ENCODE measurements at regions not wholly inside any gene's neighbourhood (a gene's known extent, or its start where the extent isn't known, plus 50 kb on each side); places are given as distances from the start of the nearest gene placed in this dataset.

GRCh38 chr11:38208951-38209350 is 1610.9 kb upstream of the RAG2 start:
- 44 to 47% (median 47%) methylated on average over 2 of the region's 2 CpGs for WGBS, 3 donors
- TF ChIP-seq POLR2A (IDR thresholded peaks at IDR 0.05), result no peak
- TF ChIP-seq CTCF (IDR thresholded peaks at IDR 0.05), result no peak
- TF ChIP-seq EP300 (IDR thresholded peaks at IDR 0.05), result no peak
- no peak overlapping the region for H3K4me3 ChIP-seq

GRCh38 chr11:38206663-38207062 is 1608.6 kb upstream of the RAG2 start:
- Histone ChIP-seq H3K27me3 (no peaks in the 10 kb centered on the region), H3K4me3 (no peak overlapping the region), H3K27ac (no peak overlapping the region), H3K36me3 (no peaks in the 10 kb centered on the region), H3K4me1 (ENCODE audit: insufficient read depth) (no peaks in the 10 kb centered on the region), H3K9me3 (no peaks in the 10 kb centered on the region)
- WGBS, 3 donors, result 77 to 84% (median 79%) methylated on average over 2 of the region's 2 CpGs
- DNase-seq, result no peak
- intact Hi-C loops (cut with DNase I), result no loop called here
- TF ChIP-seq CTCF (IDR thresholded peaks at IDR 0.05) (no peak), POLR2A (IDR thresholded peaks at IDR 0.05) (no peak), EP300 (IDR thresholded peaks at IDR 0.05) (no peak)

More at GRCh38 chr11:38208951-38209350, 1610.9 kb upstream of the RAG2 start:
- intact Hi-C loops (cut with DNase I), result no loop called here
- Histone ChIP-seq H3K9me3 (no peaks in the 10 kb centered on the region), H3K4me1 (ENCODE audit: insufficient read depth) (no peaks in the 10 kb centered on the region), H3K36me3 (no peaks in the 10 kb centered on the region), H3K27ac (no peak overlapping the region), H3K27me3 (no peaks in the 10 kb centered on the region)
- DNase-seq, result no peak

GRCh38 chr11:38191101-38191500 is 1593.1 kb upstream of the RAG2 start:
- 86 to 92% (median 89%) methylated on average over 1 of the region's 1 CpG for WGBS, 3 donors
- DNase-seq, result no peak
- Histone ChIP-seq H3K9me3 (no peaks in the 10 kb centered on the region), H3K4me1 (ENCODE audit: insufficient read depth) (no peaks in the 10 kb centered on the region), H3K27ac (no peak overlapping the region), H3K27me3 (no peaks in the 10 kb centered on the region), H3K36me3 (no peaks in the 10 kb centered on the region), H3K4me3 (no peak overlapping the region)
- no peak for TF ChIP-seq POLR2A (IDR thresholded peaks at IDR 0.05)
- no peak for TF ChIP-seq EP300 (IDR thresholded peaks at IDR 0.05)
- TF ChIP-seq CTCF (IDR thresholded peaks at IDR 0.05), result no peak
- intact Hi-C loops (cut with DNase I), result no loop called here

- intact Hi-C loops (cut with DNase I), result no loop called here
- 0 to 5% (median 5%) methylated on average over 1 of the region's 1 CpG for WGBS, 3 donors
Measured at GRCh38 chr11:38182126-38182866, 1584.3 kb upstream of the RAG2 start.

More at GRCh38 chr11:38182126-38182866, 1584.3 kb upstream of the RAG2 start:
- H3K4me1 ChIP-seq (ENCODE audit: insufficient read depth), result no peaks in the 10 kb centered on the region
- no peak for DNase-seq
- H3K27ac ChIP-seq, result no peak overlapping the region
- no peaks in the 10 kb centered on the region for H3K36me3 ChIP-seq
- TF ChIP-seq POLR2A (IDR thresholded peaks at IDR 0.05) (no peak), CTCF (IDR thresholded peaks at IDR 0.05) (no peak), EP300 (IDR thresholded peaks at IDR 0.05) (no peak)
- H3K9me3 ChIP-seq, result no peaks in the 10 kb centered on the region
- no peak overlapping the region for H3K4me3 ChIP-seq
- H3K27me3 ChIP-seq, result no peaks in the 10 kb centered on the region

All from ovary (tissue), 7 donors.